GM18520 (cell line): ENCODE measurements at regions not wholly inside any gene's neighbourhood (a gene's known extent, or its start where the extent isn't known, plus 50 kb on each side); places are given as distances from the start of the nearest gene placed in this dataset.

ENCODE experiments used
- ATAC-seq: cut with Tn5 transposase; IDR thresholded peaks from one replicate; pipeline ENCODE4 v1.9.1; 2021; ENCODE audit not compliant: unreplicated experiment

GRCh38 chr3:3689601-3690375, 109.4 kb upstream of the LRRN1 start:
- ATAC-seq = no peak

DNA sequence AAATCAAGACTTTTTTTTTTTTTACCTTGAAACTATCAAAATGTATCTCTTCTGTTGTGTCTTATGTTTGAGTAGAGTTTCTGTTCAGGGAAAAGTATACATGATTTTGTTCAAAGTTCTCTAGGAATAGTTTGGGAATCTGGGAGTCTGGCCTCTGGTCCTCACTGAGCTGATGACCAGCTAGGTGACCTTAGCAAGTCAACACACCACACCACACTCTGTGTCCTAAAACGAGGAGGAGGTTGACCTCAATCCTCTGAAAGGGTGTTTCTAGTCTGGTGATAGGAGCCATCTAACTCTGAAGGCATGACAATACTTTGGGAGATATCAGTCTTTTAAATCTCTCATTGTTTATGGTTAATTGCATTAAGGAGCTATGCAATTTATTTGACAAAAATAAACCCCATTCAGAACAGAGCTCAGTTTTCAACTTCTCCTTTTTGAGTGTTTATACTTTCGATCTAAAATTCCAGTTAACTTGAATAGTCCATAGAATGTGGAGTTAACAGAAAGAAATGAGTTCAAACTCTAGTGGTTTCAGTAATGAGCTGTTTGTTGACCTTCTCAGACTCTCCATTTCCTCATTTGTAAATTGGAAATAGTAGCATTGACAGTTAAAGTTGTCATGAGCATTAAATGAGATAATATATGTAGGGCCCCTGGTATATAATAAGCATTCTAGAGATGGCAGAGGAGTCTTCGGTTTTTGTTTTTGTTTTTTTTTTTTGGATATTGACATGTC, 112.2 kb upstream of the LRRN1 start:
- ATAC-seq = no peak

DNA sequence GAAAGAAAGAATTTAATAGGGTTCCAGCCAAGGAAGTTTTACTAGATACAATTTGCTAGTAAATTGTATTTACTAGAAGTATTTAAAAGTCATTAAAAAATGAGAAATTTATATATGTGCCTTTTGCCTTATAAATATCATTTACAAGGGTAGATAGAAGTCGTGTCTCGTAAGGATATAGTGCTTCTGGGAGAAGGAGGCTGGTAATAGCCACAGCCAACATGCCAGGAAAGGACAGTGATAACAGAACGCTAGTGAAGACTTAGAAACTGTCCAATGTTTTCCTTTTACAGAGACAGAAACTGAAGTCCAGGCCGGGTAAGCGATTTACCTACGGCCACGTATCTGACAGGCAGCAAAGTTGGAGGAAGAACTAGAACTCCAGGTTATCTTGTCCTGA, 113.5 kb upstream of the LRRN1 start:
- no peak for ATAC-seq

- ATAC-seq = no peak
Observed at GRCh38 chr3:3683261-3683660, 116.0 kb upstream of the LRRN1 start.

DNA sequence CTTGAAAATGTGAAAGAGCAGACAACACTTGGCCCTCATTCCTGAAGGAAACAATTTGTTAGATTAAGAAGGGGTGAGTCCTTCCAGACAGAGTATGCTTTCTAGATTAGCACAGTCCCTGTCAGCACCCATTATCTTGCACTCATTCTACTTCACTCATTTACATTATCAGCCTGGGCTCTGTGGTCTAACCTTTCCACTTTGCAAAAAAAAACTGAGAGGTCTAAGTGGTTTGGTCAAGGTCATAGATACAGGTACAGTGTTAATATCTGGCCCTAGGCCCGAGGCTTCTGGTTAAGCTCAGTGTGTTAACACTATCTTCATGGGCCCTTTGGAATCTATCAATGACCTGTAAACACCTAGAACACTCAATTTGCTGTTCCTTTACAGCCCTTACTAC, 123.4 kb upstream of the LRRN1 start:
- ATAC-seq = no peak

DNA sequence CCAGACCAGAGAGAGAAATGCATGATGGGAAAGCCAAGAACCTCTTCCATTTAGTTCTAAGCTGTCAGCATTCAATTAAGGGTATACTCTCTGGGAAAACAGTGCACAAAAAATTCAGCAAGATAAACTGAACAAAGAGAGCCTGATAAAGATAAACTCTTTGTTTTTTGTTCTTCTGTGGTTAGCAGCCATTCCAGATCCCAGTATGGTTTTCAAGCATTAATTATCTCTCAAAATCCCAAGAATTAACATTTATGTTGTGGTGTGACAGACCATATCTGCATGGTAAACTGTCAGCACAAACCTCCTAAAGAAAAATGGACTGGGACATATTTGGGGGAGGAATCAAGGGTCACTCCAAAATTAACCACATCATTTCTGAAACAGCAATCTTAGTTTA, 124.0 kb upstream of the LRRN1 start:
- ATAC-seq = no peak

- ATAC-seq = peak; percentile 99
Observed at GRCh38 chr3:3666664-3667063, 132.6 kb upstream of the LRRN1 start.

- ATAC-seq = peak; percentile 32
Observed at GRCh38 chr3:3665961-3666640, 133.1 kb upstream of the LRRN1 start.

DNA sequence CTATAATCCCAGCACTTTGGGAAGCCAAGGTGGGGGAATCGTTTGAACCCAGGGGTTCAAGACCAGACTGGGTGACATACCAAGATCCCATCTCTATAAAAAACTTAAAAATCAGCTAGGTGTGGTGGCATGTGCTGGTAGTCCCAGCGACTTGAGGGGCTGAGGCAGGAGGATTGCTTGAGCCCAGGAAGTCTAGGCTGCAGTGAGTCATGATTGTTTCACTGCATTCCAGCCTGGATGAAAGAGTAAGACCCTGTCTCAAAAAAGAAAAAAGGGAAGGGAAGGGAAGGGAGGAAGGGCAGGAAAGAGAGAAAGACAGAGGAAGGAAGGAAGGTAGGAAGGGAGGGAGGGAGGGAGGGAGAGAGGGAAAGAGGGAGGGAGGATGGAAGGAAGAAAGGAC, 133.7 kb upstream of the LRRN1 start:
- ATAC-seq = no peak

DNA sequence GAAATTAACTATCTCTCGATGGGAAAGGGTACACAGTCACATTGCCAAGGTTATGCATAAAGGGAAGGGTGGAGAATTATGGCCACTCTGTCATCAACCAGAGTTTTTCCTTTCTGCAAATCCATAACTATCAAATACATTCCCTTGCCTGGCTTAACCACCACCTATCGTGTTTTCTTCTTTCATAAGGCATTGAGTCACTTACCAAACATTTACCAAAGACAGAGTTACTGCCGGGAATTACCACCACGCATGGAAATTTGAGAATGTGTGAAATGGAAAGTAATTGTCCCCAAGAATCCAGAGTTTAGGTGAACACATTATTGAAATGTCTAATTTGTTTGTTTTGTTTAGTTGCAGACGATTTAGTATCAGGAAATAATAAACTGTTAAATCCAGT, 134.3 kb upstream of the LRRN1 start:
- ATAC-seq = no peak

- no peak for ATAC-seq
Observed at GRCh38 chr3:3662610-3663009, 136.6 kb upstream of the LRRN1 start.

DNA sequence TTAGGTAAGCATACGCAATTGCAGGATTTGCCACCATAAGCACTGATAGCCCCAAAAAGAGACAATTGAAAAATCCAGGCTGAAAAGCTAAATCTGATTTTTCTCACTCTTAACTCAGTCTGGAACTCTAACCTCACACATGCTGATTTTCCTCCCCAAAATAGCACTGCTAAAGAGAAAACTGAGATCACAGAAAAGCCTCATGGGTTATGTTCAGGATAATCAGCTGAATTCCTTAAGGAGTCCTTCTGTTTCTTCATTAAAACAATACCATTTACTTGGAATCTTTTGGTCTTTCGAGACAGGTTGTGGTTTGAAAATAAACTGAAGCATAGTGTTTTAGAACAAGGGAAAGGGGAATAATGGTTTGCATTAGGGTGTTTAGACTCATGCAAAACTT, 144.3 kb upstream of the LRRN1 start:
- ATAC-seq = no peak

DNA sequence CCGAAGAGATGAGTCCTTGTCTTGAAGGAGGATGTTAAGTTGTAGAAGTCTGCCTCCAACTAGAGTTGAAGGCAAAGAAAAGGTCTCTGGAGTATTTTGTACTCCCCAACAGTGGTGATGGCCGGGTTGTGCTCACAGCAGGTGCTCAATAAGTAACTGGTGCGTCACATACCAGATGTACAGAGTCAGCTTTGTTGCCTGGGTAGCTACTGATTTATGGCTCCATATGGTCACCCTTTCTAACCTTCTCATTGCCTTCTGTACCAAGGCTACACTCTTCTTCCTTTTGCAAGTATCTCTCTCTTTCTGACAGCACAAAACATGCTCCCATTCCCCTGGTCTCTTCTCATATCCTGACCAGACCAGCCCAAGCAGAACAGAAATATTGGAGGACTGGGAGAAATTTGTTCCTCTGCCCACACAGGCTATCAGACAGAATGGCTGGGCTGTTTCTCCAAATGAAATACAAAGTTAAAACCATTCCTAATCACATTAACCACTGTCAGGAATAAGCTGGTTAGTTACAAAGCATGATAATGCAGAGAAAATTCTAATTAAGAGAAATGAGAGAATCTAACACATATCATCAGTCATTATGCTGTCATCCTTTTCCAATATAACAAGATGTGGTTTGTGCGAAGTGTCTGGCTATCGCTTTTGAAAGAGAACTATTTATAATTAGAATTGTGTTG, 150.1 kb upstream of the LRRN1 start:
- no peak for ATAC-seq

DNA sequence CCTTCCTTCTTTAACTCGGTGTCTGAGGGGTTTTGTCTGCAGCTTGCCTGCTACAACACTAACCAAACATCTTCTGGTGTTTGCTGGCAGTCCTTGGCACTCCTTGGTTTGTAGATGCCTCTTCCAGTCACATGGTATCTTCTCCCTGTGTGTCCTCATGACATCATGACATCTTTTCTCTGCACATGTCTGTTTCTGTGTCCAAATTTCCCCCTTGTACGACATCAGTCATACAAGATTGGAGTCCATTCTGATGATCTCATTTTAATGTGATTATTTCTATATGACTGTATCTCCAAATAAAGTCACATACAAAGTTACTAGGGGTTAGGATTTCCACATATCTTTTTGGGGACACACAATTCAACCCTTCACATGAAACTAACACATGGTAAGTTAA, 152.3 kb upstream of the LRRN1 start:
- ATAC-seq = no peak

- peak; percentile 67 for ATAC-seq
Observed at GRCh38 chr3:3646103-3646844, 153.0 kb upstream of the LRRN1 start.

DNA sequence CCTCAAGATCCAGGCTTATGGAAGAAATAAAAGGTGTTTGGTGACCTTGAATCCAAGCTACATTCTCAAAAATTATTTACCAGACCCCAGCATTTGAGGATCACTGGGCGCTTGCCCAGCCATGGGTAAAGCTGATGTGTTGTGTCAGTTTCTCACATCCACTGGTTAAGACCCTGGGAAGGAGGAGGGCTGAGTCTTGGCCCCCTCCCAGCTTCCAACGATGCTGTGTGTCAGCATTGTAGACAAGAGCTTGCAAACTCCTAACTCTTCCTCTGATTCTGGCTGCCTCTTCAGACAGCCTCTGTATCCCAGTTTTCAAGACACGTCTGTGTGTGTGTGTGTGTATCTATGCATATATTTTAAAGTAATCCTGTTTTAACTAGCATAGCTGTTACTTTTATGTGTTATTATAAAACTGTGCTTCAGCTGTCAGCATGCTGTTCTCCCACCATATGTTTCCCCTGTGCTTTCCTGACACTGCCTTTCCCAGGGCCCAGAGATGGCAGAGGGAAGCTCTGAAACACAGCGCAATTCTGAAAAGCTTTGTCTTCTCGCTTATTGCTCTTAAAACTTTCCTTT, 157.3 kb upstream of the LRRN1 start:
- ATAC-seq = no peak

DNA sequence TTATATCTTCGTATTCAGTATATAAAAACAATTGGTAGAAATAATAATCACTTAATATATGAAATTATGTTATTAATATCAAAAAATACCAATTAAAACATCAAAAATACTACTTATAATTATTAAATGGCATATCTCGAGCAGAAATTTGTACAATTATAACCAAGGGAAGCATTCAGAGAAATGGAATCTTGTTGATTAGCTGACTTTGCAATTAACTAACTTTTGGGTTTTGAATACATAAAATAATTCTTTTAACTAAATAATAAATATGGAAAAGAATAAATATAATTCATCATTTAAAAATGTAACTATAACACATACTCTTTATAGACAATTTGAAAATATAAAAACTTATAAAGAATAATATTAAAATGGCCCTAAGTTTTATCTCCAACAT, 160.2 kb upstream of the LRRN1 start:
- no peak for ATAC-seq

- no peak for ATAC-seq
Observed at GRCh38 chr3:3636815-3637214, 162.4 kb upstream of the LRRN1 start.

DNA sequence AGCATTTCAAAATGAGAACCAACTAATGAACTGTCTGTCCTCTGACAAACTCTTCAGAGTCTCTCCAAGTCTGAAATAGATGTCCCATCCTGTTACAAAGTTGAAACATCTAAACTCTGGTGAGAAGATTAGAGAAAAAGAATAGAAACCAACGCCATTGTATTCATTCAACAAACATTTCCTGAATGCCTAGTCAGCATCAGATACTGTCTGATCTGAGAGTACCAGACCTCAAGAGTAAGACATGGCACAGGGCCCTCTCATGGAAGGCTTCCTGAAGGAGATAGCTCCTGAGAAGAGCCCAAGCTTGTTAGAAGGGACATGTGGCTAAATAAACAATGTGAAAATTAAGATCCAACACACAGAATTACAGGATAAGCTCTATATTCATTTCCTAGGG, 164.1 kb upstream of the LRRN1 start:
- ATAC-seq = no peak

DNA sequence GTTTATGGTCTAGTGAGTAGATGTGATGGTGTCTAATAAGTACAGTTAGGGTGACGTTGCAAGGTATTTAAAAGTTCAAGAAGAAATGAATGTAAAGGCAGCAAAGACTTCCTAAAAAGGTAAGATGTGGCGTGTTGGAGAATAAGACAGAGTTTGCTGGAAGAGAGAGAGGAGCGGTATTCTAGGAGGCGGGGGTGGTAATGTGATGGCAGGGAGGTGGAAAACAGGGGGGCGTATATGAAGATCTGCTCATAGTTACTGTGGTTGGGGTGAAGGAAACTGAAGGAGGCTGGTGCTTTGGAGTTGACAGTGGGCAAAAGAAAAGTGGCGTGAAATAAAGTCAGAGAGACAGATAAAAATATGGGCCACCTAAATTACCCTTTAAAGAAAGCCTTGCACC, 164.9 kb upstream of the LRRN1 start:
- no peak for ATAC-seq
